HTR-8/SVneo (cell line): ENCODE measurements at regions not wholly inside any gene's neighbourhood (a gene's known extent, or its start where the extent isn't known, plus 50 kb on each side); places are given as distances from the start of the nearest gene placed in this dataset.

Source experiments
- DNase-seq: peaks from one replicate; pipeline ENCODE4 v3.0.0; 2011; ENCODE audit warnings: low spot score, mixed read lengths; ENCODE audit not compliant: insufficient read length
- FAIRE-seq: peaks from 2 replicates; lab custom pipeline; 2011; peaks lifted over from hg19 to GRCh38; lab: Jason Lieb, UNC

DNA sequence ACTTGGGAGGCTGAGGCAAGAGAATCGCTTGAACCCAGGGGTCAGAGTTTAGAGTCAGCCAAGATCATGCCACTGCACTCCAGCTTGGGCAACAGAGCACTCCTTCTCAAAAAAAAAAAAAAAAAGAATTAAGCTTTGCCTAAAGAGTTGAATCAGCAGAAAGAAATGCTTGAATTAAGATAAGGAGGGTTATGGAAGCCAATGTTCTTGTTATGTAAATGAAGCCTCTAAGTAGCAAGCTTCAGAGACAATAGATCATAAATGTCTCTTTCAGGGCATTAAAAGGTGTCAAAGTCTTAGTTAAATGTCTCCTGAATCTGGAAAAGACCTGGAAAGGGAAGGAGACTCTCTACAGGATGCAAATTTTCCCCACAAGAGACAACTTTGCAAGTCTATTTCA lies 69.7 kb upstream of the FAM83B start:
- DNase-seq (no peak), FAIRE-seq (no peak)

GRCh38 chr6:54778731-54779130 lies 67.8 kb upstream of the FAM83B start:
- DNase-seq (no peak), FAIRE-seq (no peak)

DNA sequence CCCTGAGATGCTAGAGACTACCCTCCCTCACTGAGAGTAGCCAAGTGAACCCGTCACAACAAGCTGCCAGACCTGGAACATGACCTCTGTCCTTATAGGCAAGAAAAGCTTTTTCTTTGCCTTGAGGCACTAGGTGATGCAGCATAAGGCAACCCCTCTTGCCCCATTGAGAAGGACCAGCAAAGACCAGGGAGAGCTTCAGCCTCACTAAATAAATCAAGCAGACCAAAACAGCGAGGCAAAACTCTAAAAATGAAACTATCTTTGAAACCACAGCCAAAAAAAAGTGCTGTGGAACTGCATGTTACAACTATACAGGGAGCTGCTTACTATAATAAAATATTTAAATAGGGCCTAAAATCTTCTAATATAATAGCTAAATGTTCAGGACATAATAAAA lies 62.6 kb upstream of the FAM83B start:
- no peak for FAIRE-seq
- DNase-seq = no peak

GRCh38 chr6:54786154-54786553 lies 60.4 kb upstream of the FAM83B start:
- FAIRE-seq (no peak), DNase-seq (no peak)

DNA sequence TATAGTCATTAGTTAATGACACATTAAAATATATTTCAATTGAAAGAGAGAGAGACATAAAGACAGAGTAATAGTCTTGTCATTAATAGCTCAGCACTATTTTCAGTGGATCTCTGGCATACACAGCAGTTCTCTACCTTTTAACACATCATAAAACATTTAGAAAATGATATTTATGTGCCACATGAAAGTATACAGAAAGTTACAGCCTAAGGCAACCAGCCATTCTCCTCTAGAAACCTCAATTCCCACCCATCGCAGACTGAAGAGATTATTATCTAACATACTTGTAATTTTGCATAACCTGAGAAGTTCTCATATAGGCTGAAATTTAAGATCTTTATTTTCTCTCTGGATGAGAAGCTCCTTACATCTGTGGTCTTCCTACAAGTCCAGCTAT lies 58.7 kb upstream of the FAM83B start:
- FAIRE-seq (no peak), DNase-seq (no peak)
